Activated naive CD8-positive, alpha-beta T cell (primary cell): ENCODE measurements at regions not wholly inside any gene's neighbourhood (a gene's known extent, or its start where the extent isn't known, plus 50 kb on each side); places are given as distances from the start of the nearest gene placed in this dataset.

Source experiments
- H3K27ac Mint-ChIP-seq: one replicate; pipeline ENCODE4 v1.8.0; 2021; ENCODE audit warnings: mixed read lengths
- H3K27me3 Mint-ChIP-seq: one replicate; pipeline ENCODE4 v1.8.0; 2021; ENCODE audit warnings: mixed read lengths
- H3K36me3 Mint-ChIP-seq: one replicate; pipeline ENCODE4 v1.8.0; 2021; ENCODE audit warnings: mixed read lengths
- H3K4me1 Mint-ChIP-seq: one replicate; pipeline ENCODE4 v1.8.0; 2021; ENCODE audit warnings: low read depth, mixed read lengths
- H3K4me3 Mint-ChIP-seq: one replicate; pipeline ENCODE4 v1.8.0; 2021; ENCODE audit warnings: mild to moderate bottlenecking, mixed read lengths
- H3K9me3 Mint-ChIP-seq: one replicate; pipeline ENCODE4 v1.8.0; 2021; ENCODE audit warnings: low read depth, mixed read lengths

DNA sequence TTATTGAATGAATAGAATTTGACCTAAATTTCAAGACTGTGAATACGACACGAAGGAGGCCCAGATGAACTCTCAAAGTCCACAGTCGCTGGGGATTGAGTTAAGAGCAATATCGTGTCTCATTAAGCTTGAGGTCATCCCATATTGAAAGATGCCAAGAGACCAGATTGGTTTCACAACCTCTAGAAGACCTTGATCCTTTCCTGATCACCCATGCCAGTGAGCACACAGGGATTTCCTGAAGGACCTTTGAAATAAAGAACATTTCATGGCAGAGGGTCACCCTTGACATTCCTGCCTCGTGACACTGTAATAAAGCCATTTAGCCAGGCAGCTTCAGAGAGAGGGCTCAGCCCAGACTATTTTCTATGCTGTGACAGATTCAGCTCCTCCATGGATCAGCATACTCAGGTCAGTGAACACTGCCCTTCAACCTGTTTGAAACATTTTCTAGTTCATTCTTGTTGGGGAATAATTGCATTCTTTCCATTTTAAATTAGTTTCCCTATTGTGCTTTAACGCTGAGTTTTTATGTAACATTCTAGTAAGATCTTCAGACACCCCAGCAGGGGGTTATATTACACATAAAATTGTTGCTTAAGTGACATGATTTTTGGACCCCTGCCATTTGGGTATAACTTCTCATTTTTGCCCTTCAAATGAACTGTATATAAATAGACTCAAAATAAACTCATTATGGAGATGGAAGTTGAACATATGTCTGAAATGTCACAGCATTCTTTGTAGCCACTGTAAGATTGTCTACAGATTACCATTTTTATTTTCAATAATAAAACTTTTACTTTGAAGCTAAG is 213.2 kb downstream of the C12orf50 start:
- no peaks in the 10 kb centered on the region for H3K9me3 Mint-ChIP-seq
- no peak overlapping the region for H3K27ac Mint-ChIP-seq
- H3K4me1 Mint-ChIP-seq: no peaks in the 10 kb centered on the region
- no peak overlapping the region for H3K4me3 Mint-ChIP-seq
- no peaks in the 10 kb centered on the region for H3K27me3 Mint-ChIP-seq
- no peaks in the 10 kb centered on the region for H3K36me3 Mint-ChIP-seq

DNA sequence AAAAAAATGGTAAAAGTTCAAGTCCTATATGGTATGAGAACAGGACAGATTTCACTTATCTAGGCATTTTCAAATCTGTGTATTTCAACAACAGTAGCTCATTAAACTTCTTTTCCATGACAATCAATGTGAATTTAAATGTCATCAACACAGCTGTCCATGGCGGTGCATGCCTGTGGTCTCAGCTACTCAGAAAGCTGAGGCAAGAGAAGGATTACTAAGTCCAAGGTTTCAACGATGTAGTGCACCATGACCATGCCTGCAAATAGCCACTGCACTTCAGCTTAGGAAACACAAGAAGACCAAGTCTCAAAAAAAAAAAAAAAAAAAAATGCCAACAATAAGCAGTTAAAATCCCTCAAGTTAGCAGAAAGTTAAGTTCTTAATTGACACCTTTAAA is 214.6 kb downstream of the C12orf50 start:
- Mint-ChIP-seq H3K4me1 (no peaks in the 10 kb centered on the region), H3K27ac (no peak overlapping the region), H3K4me3 (no peak overlapping the region), H3K9me3 (no peaks in the 10 kb centered on the region), H3K36me3 (no peaks in the 10 kb centered on the region), H3K27me3 (no peaks in the 10 kb centered on the region)

DNA sequence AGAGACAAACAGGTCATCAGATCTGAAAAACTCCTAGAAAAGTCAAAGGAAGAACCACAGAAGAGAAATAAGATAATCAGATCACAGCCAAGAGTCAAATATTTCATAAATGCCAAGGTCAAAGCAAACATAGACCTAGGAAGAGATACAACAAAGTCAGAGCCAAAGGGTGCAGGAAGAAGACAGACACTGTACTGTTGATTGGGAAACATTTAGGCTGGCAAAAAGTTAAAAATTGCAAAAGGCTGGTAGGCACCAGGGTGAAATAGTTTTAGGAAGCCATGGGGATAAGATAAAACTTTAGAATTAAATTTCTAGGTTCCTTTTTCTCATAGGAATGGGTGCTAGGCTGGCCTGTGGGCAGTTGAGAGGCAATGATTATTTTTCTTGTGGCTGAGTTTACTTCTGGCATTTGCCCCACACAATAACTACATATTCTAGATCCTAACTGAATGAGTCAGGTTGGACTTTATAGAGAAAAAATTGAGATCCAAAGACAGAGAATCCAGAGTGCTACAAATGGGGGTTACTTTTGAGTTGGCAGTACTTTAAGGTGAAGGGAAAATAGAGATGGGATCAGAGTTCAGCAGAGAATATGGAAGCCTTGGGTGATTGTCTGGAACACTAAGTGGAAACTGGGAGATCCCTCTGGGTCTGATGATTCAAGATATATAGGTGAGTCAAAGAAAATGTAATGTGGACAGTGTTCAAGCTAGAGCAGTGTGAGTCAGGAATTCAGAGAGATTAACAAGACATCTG is 215.5 kb downstream of the C12orf50 start:
- H3K36me3 Mint-ChIP-seq: no peaks in the 10 kb centered on the region
- H3K4me1 Mint-ChIP-seq: no peaks in the 10 kb centered on the region
- H3K27me3 Mint-ChIP-seq: no peaks in the 10 kb centered on the region
- no peaks in the 10 kb centered on the region for H3K9me3 Mint-ChIP-seq
- H3K27ac Mint-ChIP-seq: no peak overlapping the region
- H3K4me3 Mint-ChIP-seq: no peak overlapping the region

DNA sequence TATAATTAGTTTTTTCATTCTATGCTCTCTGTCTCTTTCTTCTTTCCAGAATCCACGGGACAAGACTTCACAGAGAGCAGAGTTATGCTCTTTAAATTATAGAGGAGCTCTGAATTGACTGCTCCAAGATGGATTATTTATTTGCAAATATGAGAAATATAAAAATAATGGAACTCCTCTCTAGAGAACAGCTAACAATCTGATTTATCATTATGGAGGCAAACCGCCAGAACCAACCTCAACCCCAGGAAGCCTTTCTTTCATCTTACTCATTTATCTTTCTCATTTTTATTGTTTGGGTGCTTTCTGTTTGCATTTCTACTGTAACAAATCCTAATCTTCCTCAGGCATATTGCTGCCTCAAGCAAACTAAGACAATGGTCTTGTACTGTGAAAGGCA is 216.5 kb downstream of the C12orf50 start:
- Mint-ChIP-seq H3K36me3 (no peaks in the 10 kb centered on the region), H3K27ac (no peak overlapping the region), H3K4me1 (no peaks in the 10 kb centered on the region), H3K9me3 (no peaks in the 10 kb centered on the region), H3K27me3 (no peaks in the 10 kb centered on the region), H3K4me3 (no peak overlapping the region)

DNA sequence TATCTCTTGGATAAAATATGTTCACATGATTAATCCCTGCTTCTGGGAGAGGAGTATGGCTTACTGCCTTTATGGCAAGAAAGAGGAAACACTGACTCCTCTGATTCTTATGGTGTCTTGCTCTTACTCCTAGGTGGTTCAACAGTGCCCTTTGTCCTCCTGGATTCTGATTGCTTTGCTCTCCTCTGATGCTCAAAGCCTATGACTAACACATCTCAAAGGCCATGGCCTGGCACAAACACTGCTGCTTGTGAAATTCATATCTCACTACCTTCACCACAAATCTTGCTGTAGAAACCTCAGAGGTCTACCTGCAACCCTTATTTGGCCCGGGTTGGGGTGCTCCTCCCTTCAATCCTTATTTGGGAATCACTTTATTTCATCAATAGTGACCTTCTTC is 217.2 kb downstream of the C12orf50 start:
- Mint-ChIP-seq H3K9me3 (no peaks in the 10 kb centered on the region), H3K4me1 (no peaks in the 10 kb centered on the region), H3K27me3 (no peaks in the 10 kb centered on the region), H3K4me3 (no peak overlapping the region), H3K27ac (no peak overlapping the region), H3K36me3 (no peaks in the 10 kb centered on the region)

DNA sequence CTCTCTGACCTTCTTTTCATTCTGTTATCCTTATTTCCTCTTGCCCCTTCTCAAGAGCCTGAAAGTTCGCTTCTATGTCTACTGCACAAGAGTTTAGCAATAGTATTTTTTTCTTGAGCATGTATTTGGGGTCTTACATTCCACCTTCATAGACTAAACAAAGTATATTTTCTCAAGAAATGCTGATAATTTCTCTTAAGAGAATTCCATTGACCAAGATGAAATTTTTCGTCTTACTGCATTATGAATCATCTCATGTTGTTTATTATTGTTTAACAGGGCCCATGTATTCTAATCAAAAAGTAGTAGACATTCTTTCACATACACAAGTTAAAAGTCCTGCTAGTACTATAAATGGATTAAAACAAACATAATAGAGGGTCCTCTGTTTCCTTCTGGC is 219.3 kb downstream of the C12orf50 start:
- no peaks in the 10 kb centered on the region for H3K4me1 Mint-ChIP-seq
- no peaks in the 10 kb centered on the region for H3K27me3 Mint-ChIP-seq
- H3K36me3 Mint-ChIP-seq: no peaks in the 10 kb centered on the region
- H3K27ac Mint-ChIP-seq: no peak overlapping the region
- H3K9me3 Mint-ChIP-seq: no peaks in the 10 kb centered on the region
- H3K4me3 Mint-ChIP-seq: no peak overlapping the region

DNA sequence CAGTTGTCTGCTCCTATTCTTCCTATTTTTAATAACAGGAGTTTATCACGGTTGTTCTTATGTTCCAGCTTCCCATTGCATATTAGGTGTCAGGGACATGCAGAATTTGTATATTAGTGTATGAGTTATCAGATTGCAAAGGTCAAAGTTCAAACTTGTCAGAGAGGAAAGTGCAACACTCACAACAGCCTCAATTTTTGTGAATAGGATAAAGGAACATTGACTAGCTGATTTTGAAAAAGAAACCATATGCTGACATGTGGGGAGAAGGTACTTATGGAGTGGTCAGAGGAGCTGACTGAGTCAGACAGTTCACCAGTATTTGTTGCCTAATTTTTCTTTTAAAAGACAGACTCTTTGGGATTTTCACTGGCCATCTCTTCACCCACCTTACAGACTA is 222.1 kb downstream of the C12orf50 start:
- Mint-ChIP-seq H3K36me3 (no peaks in the 10 kb centered on the region), H3K9me3 (no peaks in the 10 kb centered on the region), H3K27ac (no peak overlapping the region), H3K4me3 (no peak overlapping the region), H3K4me1 (no peaks in the 10 kb centered on the region), H3K27me3 (no peaks in the 10 kb centered on the region)

DNA sequence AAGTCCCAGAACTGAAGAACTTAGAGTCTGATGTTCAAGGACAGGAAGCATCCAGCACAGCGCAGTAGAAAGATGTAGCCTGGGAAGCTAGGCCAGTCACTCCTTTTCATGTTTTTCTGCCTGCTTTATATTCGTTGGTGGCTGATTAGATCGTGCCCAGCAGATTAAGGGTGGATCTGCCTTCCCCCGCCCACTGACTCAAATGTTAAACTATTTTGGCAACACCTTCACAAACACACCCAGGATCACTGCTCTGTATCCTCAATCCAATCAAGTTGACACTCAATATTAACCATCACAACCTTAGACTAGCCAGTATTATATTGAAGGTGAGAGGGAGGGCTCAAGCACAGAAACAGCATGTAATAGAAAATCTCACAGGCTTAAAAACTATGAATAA is 222.9 kb downstream of the C12orf50 start:
- Mint-ChIP-seq H3K9me3 (no peaks in the 10 kb centered on the region), H3K36me3 (no peaks in the 10 kb centered on the region), H3K27me3 (no peaks in the 10 kb centered on the region), H3K4me1 (no peaks in the 10 kb centered on the region), H3K4me3 (no peak overlapping the region), H3K27ac (no peak overlapping the region)

DNA sequence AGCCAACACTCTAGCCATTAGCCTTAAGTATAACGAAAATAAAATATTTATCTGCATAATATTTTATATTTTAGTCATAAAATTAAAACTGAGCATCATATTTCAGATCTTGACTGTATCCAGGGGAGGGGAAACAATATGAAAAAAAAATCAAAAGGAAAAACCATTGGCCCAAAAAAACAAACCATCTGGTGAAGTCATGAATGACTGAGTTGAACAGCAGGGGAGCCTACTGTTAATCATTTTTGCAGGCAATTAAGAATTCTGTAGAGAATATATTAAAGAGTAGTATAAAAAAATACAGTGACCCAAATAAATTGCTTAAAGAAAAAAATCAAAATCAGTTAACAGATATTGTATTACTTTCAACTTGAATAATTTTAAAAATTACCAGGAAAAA is 224.8 kb downstream of the C12orf50 start:
- no peak overlapping the region for H3K27ac Mint-ChIP-seq
- H3K4me1 Mint-ChIP-seq: no peaks in the 10 kb centered on the region
- no peak overlapping the region for H3K4me3 Mint-ChIP-seq
- H3K36me3 Mint-ChIP-seq: no peaks in the 10 kb centered on the region
- H3K27me3 Mint-ChIP-seq: no peaks in the 10 kb centered on the region
- no peaks in the 10 kb centered on the region for H3K9me3 Mint-ChIP-seq

DNA sequence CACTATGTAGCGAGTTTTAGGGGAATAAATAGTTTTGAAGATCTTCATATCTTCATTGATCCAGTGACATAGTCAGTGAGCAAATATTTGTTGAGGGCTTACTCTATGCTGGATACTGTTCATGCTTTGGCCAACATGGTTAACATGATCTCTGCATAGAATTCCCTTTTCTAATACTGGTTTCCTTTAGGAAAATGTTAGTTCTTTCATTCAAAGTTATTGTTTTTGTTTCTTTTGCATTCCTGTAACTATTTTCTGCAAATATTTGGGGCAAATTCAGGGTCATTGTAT is 226.5 kb downstream of the C12orf50 start:
- no peak overlapping the region for H3K4me3 Mint-ChIP-seq
- no peak overlapping the region for H3K27ac Mint-ChIP-seq
- no peaks in the 10 kb centered on the region for H3K9me3 Mint-ChIP-seq
- H3K4me1 Mint-ChIP-seq: no peaks in the 10 kb centered on the region
- H3K36me3 Mint-ChIP-seq: no peaks in the 10 kb centered on the region
- no peaks in the 10 kb centered on the region for H3K27me3 Mint-ChIP-seq

DNA sequence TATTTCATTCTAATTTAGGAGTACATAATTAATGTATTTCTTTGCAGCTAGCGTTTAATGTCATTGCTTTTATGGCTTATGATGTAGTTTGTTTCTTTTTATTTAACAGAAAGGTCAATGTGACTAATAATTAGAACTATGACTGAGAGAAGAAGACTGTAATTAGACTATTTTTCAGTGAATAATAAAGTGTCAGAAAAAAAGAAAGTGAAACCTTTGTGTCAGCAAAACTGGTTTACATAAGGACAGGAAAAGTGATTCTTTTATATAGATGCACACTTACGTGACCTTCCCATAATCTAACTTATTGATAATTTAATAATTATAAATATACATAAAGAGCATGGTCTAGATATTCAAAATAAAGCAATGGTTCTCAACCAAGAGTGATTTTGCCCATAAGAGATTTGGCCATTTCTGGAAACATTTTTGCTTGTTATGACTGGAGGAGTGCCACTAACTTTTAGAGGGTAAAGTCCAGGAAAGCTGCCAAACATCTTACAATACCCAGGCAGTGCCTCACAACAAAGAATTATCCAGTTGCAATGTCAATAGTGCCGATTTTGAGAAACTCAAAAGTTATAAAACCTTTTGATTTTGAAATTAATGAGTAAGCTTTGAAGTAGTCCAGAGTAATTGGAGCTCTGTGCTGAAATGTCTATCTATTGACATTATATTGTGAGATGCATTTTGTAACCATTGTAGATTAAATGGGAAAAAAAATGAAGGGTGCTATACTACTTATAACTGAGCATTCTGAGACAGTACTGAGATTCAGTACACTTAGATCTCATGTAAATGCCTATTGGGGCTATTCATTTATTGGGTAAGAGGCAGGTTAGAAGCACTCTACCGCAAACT is 227.1 kb downstream of the C12orf50 start:
- H3K9me3 Mint-ChIP-seq: no peaks in the 10 kb centered on the region
- H3K27me3 Mint-ChIP-seq: no peaks in the 10 kb centered on the region
- no peaks in the 10 kb centered on the region for H3K36me3 Mint-ChIP-seq
- no peak overlapping the region for H3K27ac Mint-ChIP-seq
- H3K4me3 Mint-ChIP-seq: no peak overlapping the region
- H3K4me1 Mint-ChIP-seq: no peaks in the 10 kb centered on the region

DNA sequence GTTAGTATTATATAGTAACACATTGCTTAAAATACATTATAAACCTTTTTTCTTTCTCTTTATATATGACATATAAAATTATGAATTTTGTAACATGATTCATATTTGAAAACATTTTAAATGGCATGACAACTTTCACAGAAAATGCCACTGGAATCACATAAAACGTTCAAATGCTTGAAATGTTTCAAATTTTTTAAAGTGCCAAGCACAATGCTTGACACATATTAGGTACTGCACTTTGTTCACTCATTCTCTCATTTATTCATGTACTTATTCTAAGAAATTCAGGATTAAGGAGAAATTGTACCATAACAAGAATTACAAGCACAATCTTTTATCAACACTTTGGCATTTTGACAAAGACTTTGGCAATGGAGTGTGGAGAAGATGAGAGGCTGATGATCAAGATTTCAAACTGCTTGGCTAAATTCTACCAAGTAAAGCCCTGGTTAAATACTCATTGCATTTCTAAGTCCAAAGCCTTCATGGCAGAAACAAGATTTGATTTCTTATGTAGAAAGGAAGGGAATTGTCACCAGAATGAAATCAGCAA is 232.2 kb downstream of the C12orf50 start:
- Mint-ChIP-seq H3K36me3 (no peaks in the 10 kb centered on the region), H3K9me3 (peaks cover 7% of the 10 kb centered on the region), H3K27ac (no peak overlapping the region), H3K4me3 (no peak overlapping the region), H3K4me1 (no peaks in the 10 kb centered on the region), H3K27me3 (no peaks in the 10 kb centered on the region)

DNA sequence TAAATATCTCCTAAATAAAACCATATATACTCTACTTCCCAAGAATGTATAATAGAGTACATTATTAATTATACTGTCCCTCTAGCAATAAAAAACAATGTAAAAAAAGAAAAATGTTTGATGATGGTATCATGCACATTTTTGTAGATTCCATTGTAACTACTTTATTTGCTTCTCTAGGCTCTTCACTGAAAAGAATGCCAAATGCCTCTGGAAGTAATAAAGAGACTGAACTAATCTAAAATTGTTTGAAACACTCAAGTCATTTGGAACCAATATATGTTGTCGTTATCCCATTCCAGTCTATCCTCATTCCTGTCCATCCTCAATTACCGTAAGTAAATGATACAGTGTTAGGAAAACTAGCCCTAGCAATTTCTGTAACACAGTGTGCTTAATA is 233.6 kb downstream of the C12orf50 start:
- H3K4me3 Mint-ChIP-seq: no peak overlapping the region
- peaks cover 7% of the 10 kb centered on the region for H3K9me3 Mint-ChIP-seq
- no peak overlapping the region for H3K27ac Mint-ChIP-seq
- no peaks in the 10 kb centered on the region for H3K4me1 Mint-ChIP-seq
- no peaks in the 10 kb centered on the region for H3K36me3 Mint-ChIP-seq
- no peaks in the 10 kb centered on the region for H3K27me3 Mint-ChIP-seq

DNA sequence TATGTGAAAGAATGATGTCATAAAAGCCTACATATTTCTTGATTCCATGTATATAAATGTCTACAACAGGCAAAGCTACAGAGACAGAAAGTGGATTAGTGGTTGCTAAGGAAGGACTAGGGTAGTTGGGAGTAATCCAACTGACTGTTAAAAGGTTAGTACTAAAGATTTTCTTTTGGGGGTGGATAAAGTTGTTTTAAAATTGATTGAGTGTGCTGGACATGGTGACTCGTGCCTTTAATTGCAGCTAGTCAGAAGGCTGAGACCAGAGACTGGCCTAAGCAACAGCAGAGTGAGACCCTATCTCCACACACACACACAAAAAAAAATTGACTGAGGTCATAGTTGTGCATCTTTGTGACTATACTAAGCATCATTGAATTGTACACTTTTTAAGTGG is 234.3 kb downstream of the C12orf50 start:
- no peak overlapping the region for H3K4me3 Mint-ChIP-seq
- H3K9me3 Mint-ChIP-seq: peaks cover 7% of the 10 kb centered on the region
- H3K36me3 Mint-ChIP-seq: no peaks in the 10 kb centered on the region
- H3K27ac Mint-ChIP-seq: no peak overlapping the region
- H3K27me3 Mint-ChIP-seq: no peaks in the 10 kb centered on the region
- H3K4me1 Mint-ChIP-seq: no peaks in the 10 kb centered on the region

DNA sequence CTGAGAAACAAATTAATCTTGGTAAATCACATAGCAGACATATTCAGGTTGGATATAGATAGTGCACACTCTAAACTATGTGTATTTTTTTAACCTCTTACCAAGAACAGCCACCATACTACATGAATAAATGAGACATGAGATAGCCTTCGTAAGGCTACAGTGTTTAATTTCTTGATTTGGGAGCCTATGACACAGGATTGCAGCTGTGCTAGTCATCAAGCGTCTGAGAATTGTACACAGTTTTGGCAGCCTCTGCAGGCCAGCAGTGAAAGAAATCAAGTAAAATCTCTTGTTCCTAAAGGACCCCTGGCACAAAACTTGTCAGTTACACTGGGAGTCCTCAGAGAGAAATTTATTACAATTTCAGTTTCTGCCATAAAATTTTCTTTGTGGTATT is 236.1 kb downstream of the C12orf50 start:
- Mint-ChIP-seq H3K36me3 (no peaks in the 10 kb centered on the region), H3K4me3 (no peak overlapping the region), H3K4me1 (no peaks in the 10 kb centered on the region), H3K27me3 (no peaks in the 10 kb centered on the region), H3K27ac (no peak overlapping the region), H3K9me3 (peaks cover 7% of the 10 kb centered on the region)
